DMS 273 (cell line): ENCODE measurements at regions not wholly inside any gene's neighbourhood (a gene's known extent, or its start where the extent isn't known, plus 50 kb on each side); places are given as distances from the start of the nearest gene placed in this dataset.
"Not testable (repeated sequence)": the region's sequence is repeated elsewhere in the genome, so short reads cannot be mapped to it uniquely, and the experiment has no call there.

ENCODE experiments used
- DNase-seq: peaks from one replicate; lab custom pipeline; 2025; ENCODE audit not compliant: unreplicated experiment; lab: John Stamatoyannopoulos, UW

DNA sequence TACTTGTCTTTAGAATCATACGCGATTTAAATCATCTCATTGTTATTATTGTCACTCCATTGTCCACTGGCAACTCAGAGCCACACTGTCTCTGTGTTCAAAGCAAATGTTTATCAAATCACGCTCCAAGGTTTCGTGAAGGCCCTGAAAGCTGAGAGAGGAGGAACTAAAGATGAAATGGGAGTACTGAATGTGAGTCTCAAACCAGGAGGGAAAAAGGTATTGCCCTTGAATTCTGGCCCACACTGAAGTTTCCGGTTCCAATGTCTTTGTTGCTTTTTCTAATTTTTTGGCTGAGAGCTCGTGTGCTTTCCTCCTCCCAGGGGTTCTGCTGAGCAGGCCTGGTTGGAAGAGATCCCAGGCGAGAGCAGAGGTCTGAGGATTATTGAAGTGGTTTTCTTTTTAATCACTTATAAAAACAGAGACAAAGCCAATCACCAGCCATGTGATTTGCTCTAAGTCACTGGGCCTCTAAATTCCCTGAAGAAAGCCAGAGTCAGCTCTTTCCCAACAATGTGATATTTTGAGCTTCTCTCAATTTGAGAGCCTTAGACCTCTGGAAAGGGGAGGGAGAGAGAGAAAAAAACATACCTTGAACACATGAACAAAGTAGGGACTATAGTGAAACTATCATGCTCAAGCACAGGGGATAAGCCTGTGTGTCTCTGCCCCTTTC lies 420.8 kb upstream of the GRAMD2B start:
- DNase-seq, result peak; percentile 15

DNA sequence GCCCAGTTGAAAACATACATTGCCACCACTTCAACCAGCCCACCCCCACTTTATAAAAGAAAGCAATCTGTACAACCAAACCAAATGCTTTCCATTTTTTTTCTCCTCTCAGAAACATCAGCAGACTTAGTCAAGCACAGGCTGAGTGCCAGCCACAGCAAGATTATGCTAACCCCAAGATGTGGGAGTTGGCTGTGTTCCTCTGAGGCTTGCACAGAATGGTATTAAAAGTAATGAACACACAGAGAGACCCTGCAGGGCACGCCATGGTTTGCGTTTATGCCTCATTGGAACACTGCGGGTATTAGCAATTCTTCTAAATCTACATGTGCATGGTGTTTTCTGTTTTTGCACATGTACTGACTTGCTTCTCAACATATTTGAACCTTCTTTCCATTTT lies 419.9 kb upstream of the GRAMD2B start:
- peak; percentile 29 for DNase-seq

DNA sequence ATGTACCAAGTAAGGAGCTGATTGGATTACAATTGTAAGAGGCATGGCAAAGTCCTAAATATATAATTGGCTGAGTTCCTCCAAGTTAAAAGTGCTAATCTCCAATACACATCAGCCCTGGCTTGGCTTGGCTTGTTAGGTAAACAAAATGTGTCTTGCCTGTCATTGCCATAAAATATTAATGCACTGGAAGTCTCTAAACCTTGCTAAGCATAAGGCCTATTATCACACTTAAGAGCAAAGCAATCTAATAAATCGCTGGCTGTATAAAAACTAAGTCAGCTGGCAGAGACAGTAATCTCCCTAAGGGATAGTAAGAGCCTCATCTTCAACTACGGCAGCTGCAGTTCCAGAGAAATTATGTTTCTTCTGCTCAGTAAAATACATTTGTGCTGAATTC lies 418.6 kb upstream of the GRAMD2B start:
- peak; percentile 24 for DNase-seq

- DNase-seq, result no peak
These were observed 415.4 kb upstream of the GRAMD2B start for GRCh38 chr5:126007841-126008240.

GRCh38 chr5:126009566-126009965 lies 413.6 kb upstream of the GRAMD2B start:
- DNase-seq, result no peak

DNA sequence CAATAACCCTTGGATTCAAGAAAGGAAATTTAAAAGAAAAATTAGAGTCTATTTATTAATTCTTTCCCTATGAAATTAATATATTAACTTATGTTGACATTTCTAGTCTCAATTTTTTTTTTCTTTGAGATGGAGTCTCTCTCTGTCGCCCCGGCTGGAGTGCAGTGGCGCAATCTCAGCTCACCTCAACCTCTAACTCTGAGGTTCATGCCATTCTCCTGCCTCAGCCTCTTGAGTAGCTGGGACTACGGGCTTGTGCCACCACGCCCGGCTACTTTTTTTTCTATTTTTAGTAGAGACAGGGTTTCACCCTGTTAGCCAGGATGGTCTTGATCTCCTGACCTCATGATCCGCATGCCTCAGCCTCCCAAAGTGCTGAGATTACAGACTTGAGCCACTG lies 411.7 kb upstream of the GRAMD2B start:
- not testable (repeated sequence) for DNase-seq

DNA sequence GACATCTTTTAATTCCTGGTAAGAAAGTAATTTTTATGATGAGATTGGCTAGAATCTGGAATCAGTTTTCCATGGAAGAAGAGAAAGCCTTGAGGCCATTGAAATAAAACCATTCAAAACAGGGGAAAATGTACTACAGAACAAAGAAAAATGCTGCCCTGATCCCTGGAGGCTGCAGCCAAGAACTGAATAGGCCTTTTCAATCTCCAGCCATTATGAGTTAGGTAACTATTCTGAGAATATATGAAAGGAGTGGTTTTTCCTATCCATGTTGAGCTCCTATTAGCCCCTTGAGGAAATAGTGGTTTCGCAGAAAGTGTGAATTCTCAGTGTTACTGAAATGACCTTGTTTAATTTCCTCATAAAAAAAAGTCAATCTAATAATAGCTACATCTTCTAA lies 408.5 kb upstream of the GRAMD2B start:
- no peak for DNase-seq

DNA sequence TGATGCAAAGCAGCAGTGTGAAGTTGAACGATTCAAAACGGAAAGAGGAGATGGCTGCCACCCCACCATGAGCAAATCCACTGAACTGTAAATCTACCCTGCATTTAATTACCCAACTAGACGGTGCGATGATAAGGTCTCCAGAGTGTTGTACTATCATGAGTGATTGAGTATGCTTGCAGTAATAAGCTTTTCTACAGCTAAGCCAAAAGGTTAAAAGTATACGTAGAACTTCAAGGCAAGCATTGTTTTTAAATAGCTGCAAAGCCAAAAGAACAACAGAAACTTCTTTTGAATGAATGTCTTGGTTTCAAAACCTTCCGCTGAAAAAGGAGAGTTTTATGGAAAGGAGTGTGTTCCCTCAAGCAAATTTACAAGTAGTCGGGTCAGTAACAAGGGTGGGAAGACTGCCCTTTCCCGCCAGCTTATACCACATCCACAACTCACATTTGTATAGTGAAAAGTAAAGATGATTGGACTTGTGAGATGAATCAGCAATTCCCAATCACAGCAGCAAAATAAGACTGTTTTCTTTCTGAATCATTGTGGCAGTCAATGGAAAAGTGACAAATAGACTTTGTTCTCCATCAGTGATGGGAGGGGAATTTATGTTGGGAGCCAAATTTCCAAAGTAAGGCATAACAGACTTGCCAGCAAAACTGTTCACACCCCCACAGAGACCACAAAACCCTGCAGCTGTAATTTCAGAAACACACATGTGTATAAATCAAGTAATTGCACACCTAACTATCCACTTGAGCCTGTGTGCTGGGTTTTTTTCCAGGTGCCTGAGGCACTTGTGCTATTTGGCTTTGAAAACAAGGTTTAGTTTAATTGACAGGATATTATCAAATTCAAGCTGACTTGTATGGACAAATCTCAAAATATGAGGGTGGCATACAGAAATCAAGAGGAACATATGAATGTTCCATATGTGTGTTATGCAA lies 407.7 kb upstream of the GRAMD2B start:
- DNase-seq, result peak; percentile 8

DNA sequence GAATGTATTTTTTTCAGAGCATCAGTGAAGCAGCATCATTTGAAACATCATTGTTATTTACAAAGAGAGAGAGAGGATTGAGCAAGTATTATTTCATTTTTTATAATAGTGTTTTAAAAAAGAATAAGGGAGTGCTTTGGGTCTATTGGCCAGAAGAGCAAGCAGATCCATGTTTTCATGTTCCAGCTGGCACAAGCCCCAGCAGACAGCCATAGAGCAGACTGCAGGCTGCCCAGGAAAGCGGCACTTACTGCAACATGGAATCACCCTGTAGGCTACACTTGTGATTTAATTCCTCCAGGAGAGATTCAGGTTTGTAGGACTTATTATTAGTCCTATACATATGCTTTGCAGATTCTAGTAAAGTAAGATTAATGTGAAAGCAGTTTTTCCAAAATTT lies 407.0 kb upstream of the GRAMD2B start:
- DNase-seq, result peak; percentile 23

- no peak for DNase-seq
These were observed 406.1 kb upstream of the GRAMD2B start for GRCh38 chr5:126017096-126017495.

DNA sequence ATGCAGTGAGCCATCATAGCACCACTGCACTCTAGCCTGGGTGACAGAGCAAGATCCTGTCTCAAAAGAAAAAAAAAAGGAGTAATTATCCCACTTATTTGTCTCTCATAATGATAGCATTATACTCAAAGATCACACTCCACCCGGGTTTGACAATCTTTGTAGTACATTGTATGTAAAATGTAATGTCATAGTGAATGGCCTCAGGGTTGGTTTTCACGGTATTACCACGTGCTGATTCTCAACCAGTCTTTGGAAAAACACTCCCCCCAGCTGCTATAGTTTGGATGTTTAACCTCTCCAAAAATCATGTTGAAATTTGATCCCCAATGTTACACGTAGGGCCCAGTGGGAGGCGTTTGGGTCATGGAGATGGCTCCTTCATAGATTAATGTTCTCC lies 402.4 kb upstream of the GRAMD2B start:
- DNase-seq, result no peak

- DNase-seq, result no peak
These were observed 399.2 kb upstream of the GRAMD2B start for GRCh38 chr5:126023994-126024441.

GRCh38 chr5:126027149-126027548 lies 396.1 kb upstream of the GRAMD2B start:
- DNase-seq, result no peak

DNA sequence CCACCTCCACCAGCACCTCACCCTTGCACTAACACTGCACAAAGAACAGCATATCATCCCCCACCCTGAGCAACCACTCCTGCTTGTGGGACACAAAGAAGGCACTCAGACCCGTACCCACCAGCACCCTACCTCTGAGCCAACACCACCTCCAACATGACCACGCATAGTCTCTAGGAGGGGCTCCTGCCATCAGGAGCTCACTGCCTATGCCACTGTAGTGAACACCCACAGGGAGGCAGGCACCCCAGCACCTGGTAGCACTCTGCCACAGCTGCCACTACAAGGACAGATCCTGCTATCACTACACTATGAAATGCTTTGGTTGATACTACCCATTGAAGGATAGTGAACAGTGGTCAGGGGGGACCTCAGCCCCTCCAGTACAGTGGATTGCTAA lies 395.6 kb upstream of the GRAMD2B start:
- DNase-seq, result no peak

- no peak for DNase-seq
These were observed 394.9 kb upstream of the GRAMD2B start for GRCh38 chr5:126028336-126028735.

- DNase-seq, result not testable (repeated sequence)
These were observed 393.9 kb upstream of the GRAMD2B start for GRCh38 chr5:126029282-126029681.

DNA sequence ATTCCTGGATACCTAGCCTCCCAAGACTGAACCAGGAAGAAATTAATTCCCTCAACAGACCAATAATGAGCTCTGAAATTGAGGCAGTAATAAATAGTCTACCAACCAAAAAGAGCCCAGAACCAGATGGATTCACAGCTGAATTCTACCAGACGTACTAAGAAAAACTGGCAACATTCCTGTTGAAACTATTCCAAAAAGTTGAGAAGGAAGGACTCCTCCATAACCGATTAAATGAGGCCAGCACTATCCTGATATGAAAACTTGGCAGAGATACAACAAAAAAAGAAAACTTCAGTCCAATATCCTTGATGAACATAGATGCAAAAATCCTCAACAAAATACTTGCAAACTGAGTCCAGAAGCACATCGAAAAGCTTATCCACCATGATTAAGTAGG lies 392.5 kb upstream of the GRAMD2B start:
- no peak for DNase-seq

GRCh38 chr5:126031989-126032716 lies 391.1 kb upstream of the GRAMD2B start:
- DNase-seq, result peak; percentile 56

DNA sequence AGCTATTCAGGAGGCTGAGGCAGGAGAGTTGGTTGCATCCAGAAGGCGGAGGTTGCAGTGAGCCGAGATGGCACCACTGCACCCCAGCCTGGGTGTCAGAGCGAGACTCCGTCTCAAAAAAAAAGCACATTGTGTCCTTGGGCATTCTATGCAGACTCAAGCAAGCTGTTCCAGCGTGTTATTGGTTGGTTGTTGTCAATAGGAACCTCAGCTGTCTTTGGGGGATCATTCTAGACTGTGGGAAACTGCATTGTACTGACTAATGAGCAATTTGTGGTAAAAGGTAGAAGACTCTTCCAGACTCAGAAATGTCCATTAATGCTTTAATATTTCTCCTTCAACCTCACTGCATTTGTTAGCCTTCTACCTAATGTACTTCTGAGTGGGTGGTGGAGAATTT lies 379.5 kb upstream of the GRAMD2B start:
- DNase-seq, result no peak

DNA sequence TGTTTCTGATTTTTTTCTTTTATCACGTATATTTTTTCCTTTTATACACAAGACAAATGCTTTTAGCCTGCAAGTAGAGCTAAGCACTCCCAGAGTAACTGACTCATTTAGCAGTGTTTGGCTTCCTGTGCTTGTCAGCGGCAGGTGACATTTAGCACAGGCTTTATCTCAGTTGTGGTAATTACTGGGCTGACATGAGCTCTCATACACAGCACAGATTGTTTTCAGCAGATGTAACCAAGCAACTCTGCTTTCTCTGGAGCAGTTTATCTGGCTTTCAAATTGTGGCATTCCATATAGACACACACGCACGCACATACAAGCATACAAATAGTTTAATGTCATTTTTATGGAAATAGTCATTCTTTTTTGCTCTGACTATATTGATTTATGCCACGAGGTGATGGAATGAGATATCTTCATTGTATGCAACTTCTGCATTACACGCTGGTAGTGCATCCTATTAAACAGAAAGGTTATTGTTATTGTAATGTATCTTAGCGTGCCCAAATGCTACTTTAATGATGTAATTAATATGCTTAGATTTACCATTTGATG lies 379.0 kb upstream of the GRAMD2B start:
- DNase-seq, result peak; percentile 12

DNA sequence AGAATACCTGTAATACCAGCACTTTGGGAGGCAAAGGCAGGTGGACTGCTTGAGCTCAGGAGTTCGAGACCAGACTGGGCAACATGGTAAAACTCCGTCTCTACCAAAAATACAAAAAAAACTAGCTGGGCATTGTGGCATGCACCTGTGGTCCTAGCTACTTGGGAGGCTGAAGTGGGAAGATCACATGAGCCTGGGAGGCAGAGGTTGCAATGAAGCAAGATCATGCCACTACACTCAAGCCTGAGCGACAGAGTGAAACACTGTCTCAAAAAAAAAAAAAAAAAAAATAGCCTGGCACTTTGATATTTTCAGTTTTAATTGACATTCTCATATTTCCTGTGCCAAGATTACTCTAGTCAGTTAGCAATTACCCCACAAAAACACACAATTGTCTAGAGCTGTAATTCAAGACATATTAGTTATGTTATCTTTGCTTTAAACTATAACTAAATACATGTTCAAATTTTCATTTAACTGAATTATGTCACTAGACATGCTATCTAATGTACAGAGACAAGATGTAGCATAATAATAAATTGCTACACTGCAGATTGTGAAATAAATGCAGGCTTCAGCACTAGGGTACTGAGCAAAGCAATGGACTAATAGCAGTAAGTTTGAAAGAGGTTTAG lies 378.2 kb upstream of the GRAMD2B start:
- no peak for DNase-seq
